AG04450 (cell line): ENCODE measurements at regions not wholly inside any gene's neighbourhood (a gene's known extent, or its start where the extent isn't known, plus 50 kb on each side); places are given as distances from the start of the nearest gene placed in this dataset.

ENCODE experiments used
- CTCF ChIA-PET: fragments of 300-600, 350-600 bp; formaldehyde crosslinking; extraction: SDS; loops from one replicate; lab custom pipeline; 2022; ENCODE audit warnings: antibody characterized with exemption, inconsistent platforms; lab: Charles Lee
- POLR2A ChIA-PET: fragments of 350-600 bp; formaldehyde crosslinking; extraction: SDS; loops from one replicate; lab custom pipeline; 2021; ENCODE audit warnings: antibody characterized with exemption, inconsistent platforms; lab: Yijun Ruan, JAX
- DNase-seq: peaks from one replicate; pipeline ENCODE4 v3.0.0-alpha.2; 2011; ENCODE audit warnings: low read depth, low spot score
- H3K27ac ChIP-seq: one replicate; pipeline ENCODE4 v1.5.1; 2012; ENCODE audit warnings: low read depth, low read length, control low read depth
- H3K27me3 ChIP-seq: one replicate; pipeline ENCODE4 v1.6.0; 2012; ENCODE audit warnings: low read length; ENCODE audit not compliant: control insufficient read depth, insufficient read depth
- H3K4me3 ChIP-seq: 2 replicates; pipeline ENCODE4 v1.5.1; 2011; ENCODE audit warnings: mild to moderate bottlenecking, low read depth, low read length, control low read depth
- H3K9me3 ChIP-seq: 2 replicates; pipeline ENCODE4 v1.5.1; 2012; ENCODE audit warnings: low read length; ENCODE audit not compliant: control insufficient read depth, insufficient read depth
- CTCF ChIP-seq: IDR thresholded peaks from 2 replicates; pipeline ENCODE4 v1.5.1; 2011; ENCODE audit warnings: low read depth, low read length, control low read depth, inconsistent platforms

- TF ChIP-seq CTCF: no peak
- CTCF ChIA-PET: interaction anchor here (0.6 kb wide), 1 partner anchor 648 kb away, joined by 3 read pairs; no protein-coding TSS in a partner anchor
- no peaks in the 10 kb centered on the region for H3K9me3 ChIP-seq
- no peak for DNase-seq
- no peaks in the 10 kb centered on the region for H3K27me3 ChIP-seq
- no peak overlapping the region for H3K27ac ChIP-seq
- POLR2A ChIA-PET: no interaction called here
- no peak overlapping the region for H3K4me3 ChIP-seq
Observed at GRCh38 chr12:13811061-13811460, 170.3 kb downstream of the GRIN2B start.

GRCh38 chr12:13805041-13805440, 176.4 kb downstream of the GRIN2B start:
- CTCF ChIA-PET: no interaction called here
- H3K9me3 ChIP-seq: no peaks in the 10 kb centered on the region
- no peak for DNase-seq
- no peak overlapping the region for H3K27ac ChIP-seq
- H3K4me3 ChIP-seq: no peak overlapping the region
- TF ChIP-seq CTCF: no peak
- POLR2A ChIA-PET: no interaction called here
- no peaks in the 10 kb centered on the region for H3K27me3 ChIP-seq

GRCh38 chr12:13801543-13801942, 179.9 kb downstream of the GRIN2B start:
- H3K27ac ChIP-seq: no peak overlapping the region
- H3K27me3 ChIP-seq: no peaks in the 10 kb centered on the region
- DNase-seq: no peak
- ChIA-PET POLR2A (no interaction called here), CTCF (no interaction called here)
- H3K9me3 ChIP-seq: no peaks in the 10 kb centered on the region
- no peak for TF ChIP-seq CTCF
- no peak overlapping the region for H3K4me3 ChIP-seq

GRCh38 chr12:13799574-13799973, 181.8 kb downstream of the GRIN2B start:
- H3K27me3 ChIP-seq: no peaks in the 10 kb centered on the region
- no peak overlapping the region for H3K27ac ChIP-seq
- H3K4me3 ChIP-seq: no peak overlapping the region
- H3K9me3 ChIP-seq: no peaks in the 10 kb centered on the region
- no peak for DNase-seq
- no peak for TF ChIP-seq CTCF
- CTCF ChIA-PET: no interaction called here
- POLR2A ChIA-PET: no interaction called here

GRCh38 chr12:13798162-13798561, 183.2 kb downstream of the GRIN2B start:
- TF ChIP-seq CTCF: no peak
- DNase-seq: no peak
- H3K4me3 ChIP-seq: no peak overlapping the region
- ChIA-PET POLR2A (no interaction called here), CTCF (no interaction called here)
- no peaks in the 10 kb centered on the region for H3K9me3 ChIP-seq
- H3K27me3 ChIP-seq: no peaks in the 10 kb centered on the region
- no peak overlapping the region for H3K27ac ChIP-seq
